NCI-H146 treated with DMSO at 0.1 percent for 48 hours (cell line): ENCODE measurements at regions not wholly inside any gene's neighbourhood (a gene's known extent, or its start where the extent isn't known, plus 50 kb on each side); places are given as distances from the start of the nearest gene placed in this dataset.
A peak's percentile ranks its signal among the peaks of the same experiment; 100 is the strongest.

ENCODE experiments used
- DNase-seq: peaks from one replicate; lab custom pipeline; 2025; ENCODE audit not compliant: unreplicated experiment; lab: John Stamatoyannopoulos, UW

- no peak for DNase-seq
Observed at GRCh38 chr3:68060910-68061309, 406.5 kb upstream of the SUCLG2 start.

- peak; percentile 7 for DNase-seq
Observed at GRCh38 chr3:68060191-68060590, 405.8 kb upstream of the SUCLG2 start.

- DNase-seq = peak; percentile 25
Observed at GRCh38 chr3:68059628-68060152, 405.3 kb upstream of the SUCLG2 start.

GRCh38 chr3:68057637-68058320 is 403.4 kb upstream of the SUCLG2 start:
- no peak for DNase-seq

- no peak for DNase-seq
Observed at GRCh38 chr3:68056556-68056955, 402.1 kb upstream of the SUCLG2 start.

- no peak for DNase-seq
Observed at GRCh38 chr3:68055215-68055614, 400.8 kb upstream of the SUCLG2 start.

- DNase-seq = no peak
Observed at GRCh38 chr3:68049776-68050175, 395.4 kb upstream of the SUCLG2 start.

GRCh38 chr3:68045976-68046375 is 391.6 kb upstream of the SUCLG2 start:
- DNase-seq = no peak

- DNase-seq = no peak
Observed at GRCh38 chr3:68033867-68034266, 379.5 kb upstream of the SUCLG2 start.

GRCh38 chr3:68032209-68032608 is 377.8 kb upstream of the SUCLG2 start:
- no peak for DNase-seq

- DNase-seq = no peak
Observed at GRCh38 chr3:68025189-68025588, 370.8 kb upstream of the SUCLG2 start.

- no peak for DNase-seq
Observed at GRCh38 chr3:68019876-68020275, 365.5 kb upstream of the SUCLG2 start.

GRCh38 chr3:68018275-68018674 is 363.9 kb upstream of the SUCLG2 start:
- DNase-seq = no peak

GRCh38 chr3:68017069-68017468 is 362.7 kb upstream of the SUCLG2 start:
- no peak for DNase-seq

GRCh38 chr3:68009900-68010299 is 355.5 kb upstream of the SUCLG2 start:
- no peak for DNase-seq

GRCh38 chr3:68007621-68008226 is 353.3 kb upstream of the SUCLG2 start:
- DNase-seq = no peak

GRCh38 chr3:68006646-68007045 is 352.2 kb upstream of the SUCLG2 start:
- no peak for DNase-seq

GRCh38 chr3:68004091-68004490 is 349.7 kb upstream of the SUCLG2 start:
- DNase-seq = peak; percentile 39

- DNase-seq = no peak
Observed at GRCh38 chr3:67998281-67998680, 343.9 kb upstream of the SUCLG2 start.

- DNase-seq = no peak
Observed at GRCh38 chr3:67995206-67995605, 340.8 kb upstream of the SUCLG2 start.

GRCh38 chr3:67986706-67987105 is 332.3 kb upstream of the SUCLG2 start:
- DNase-seq = no peak

- no peak for DNase-seq
Observed at GRCh38 chr3:67983166-67983565, 328.8 kb upstream of the SUCLG2 start.

GRCh38 chr3:67981077-67981476 is 326.7 kb upstream of the SUCLG2 start:
- DNase-seq = no peak
